Loucy (cell line): ENCODE measurements at regions not wholly inside any gene's neighbourhood (a gene's known extent, or its start where the extent isn't known, plus 50 kb on each side); places are given as distances from the start of the nearest gene placed in this dataset.

Experiments
- H2AFZ ChIP-seq: fragments of 200-600 bp; sonication (generic); 2 replicates; pipeline ENCODE4 v1.6.0; 2016; ENCODE audit warnings: antibody characterized with exemption, mild to moderate bottlenecking, low read length, moderate library complexity
- H3F3A ChIP-seq: fragments of 200-600 bp; 2 replicates; pipeline ENCODE4 v1.6.0; 2016; ENCODE audit warnings: antibody characterized with exemption, low read depth, mild to moderate bottlenecking
- H3K27me3 ChIP-seq: fragments of 200-600 bp; sonication (generic); 2 replicates; pipeline ENCODE4 v1.6.1; 2014; ENCODE audit warnings: low read length, mild to moderate bottlenecking; ENCODE audit not compliant: insufficient read depth, poor library complexity, severe bottlenecking
- H3K36me3 ChIP-seq: fragments of 200-600 bp; sonication (generic); 2 replicates; pipeline ENCODE4 v1.6.1; 2016; ENCODE audit warnings: low read length; ENCODE audit not compliant: insufficient read depth
- H3K4me1 ChIP-seq: fragments of 200-600 bp; sonication (generic); 2 replicates; pipeline ENCODE4 v1.5.1; 2014; ENCODE audit warnings: low read length, mild to moderate bottlenecking; ENCODE audit not compliant: insufficient read depth, poor library complexity, severe bottlenecking
- H3K4me2 ChIP-seq: fragments of 200-600 bp; sonication (generic); 2 replicates; pipeline ENCODE4 v1.6.0; 2014; ENCODE audit warnings: antibody characterized with exemption, low read length, low read depth, mild to moderate bottlenecking; ENCODE audit not compliant: poor library complexity, severe bottlenecking
- H3K4me3 ChIP-seq: fragments of 200-600 bp; sonication (generic); 2 replicates; pipeline ENCODE4 v1.5.1; 2014; ENCODE audit warnings: low read length, mild to moderate bottlenecking, mixed read lengths; ENCODE audit not compliant: poor library complexity, severe bottlenecking
- H3K79me2 ChIP-seq: fragments of 200-600 bp; sonication (generic); 2 replicates; pipeline ENCODE4 v1.6.1; 2014; ENCODE audit warnings: low read length; ENCODE audit not compliant: insufficient read depth
- H3K9ac ChIP-seq: fragments of 200-600 bp; sonication (generic); 2 replicates; pipeline ENCODE4 v1.6.0; 2014; ENCODE audit warnings: mild to moderate bottlenecking, low read depth, low read length, moderate library complexity; ENCODE audit not compliant: poor library complexity, severe bottlenecking
- H3K9me2 ChIP-seq: fragments of 200-600 bp; sonication (generic); replicated peaks from 2 replicates; pipeline ENCODE4 v1.6.1; 2016; ENCODE audit warnings: low read depth, low read length, mixed read lengths
- H3K9me3 ChIP-seq: fragments of 200-600 bp; sonication (generic); 2 replicates; pipeline ENCODE4 v1.6.1; 2014; ENCODE audit warnings: mild to moderate bottlenecking, antibody characterized with exemption, low read length, low read depth; ENCODE audit not compliant: insufficient read depth
- H4K20me1 ChIP-seq: fragments of 200-600 bp; sonication (generic); 2 replicates; pipeline ENCODE4 v1.6.0; 2014; ENCODE audit warnings: antibody characterized with exemption, low read length, mild to moderate bottlenecking; ENCODE audit not compliant: insufficient read depth, poor library complexity, severe bottlenecking
- EZH2phosphoT487 ChIP-seq: fragments of 200-600 bp; IDR thresholded peaks from 2 replicates; pipeline ENCODE4 v1.6.1; 2018; ENCODE audit warnings: antibody characterized with exemption, mild to moderate bottlenecking, moderate library complexity, borderline replicate concordance
- TF ChIP-seq, protein P1 (sequence below): fragments of 200-600 bp; sonication (generic); conservative IDR thresholded peaks from 2 replicates; pipeline ENCODE4 v1.5.1; 2014; ENCODE audit warnings: mild to moderate bottlenecking, antibody characterized with exemption, low read length

GRCh38 chr12:70989232-70989631 is 68.7 kb upstream of the PTPRR start:
- no peaks in the 10 kb centered on the region for H3K79me2 ChIP-seq

GRCh38 chr12:70985850-70986249 is 65.3 kb upstream of the PTPRR start:
- Histone ChIP-seq H3K9ac (no peak overlapping the region), H3K4me1 (peaks cover 24% of the 10 kb centered on the region), H3K9me2 (no peaks in the 10 kb centered on the region), H3K36me3 (no peaks in the 10 kb centered on the region), H2AFZ (no peak overlapping the region), H4K20me1 (no peaks in the 10 kb centered on the region), H3F3A (no peaks in the 10 kb centered on the region), H3K79me2 (no peaks in the 10 kb centered on the region), H3K9me3 (no peaks in the 10 kb centered on the region), H3K4me2 (no peak overlapping the region), H3K4me3 (no peak overlapping the region), H3K27me3 (no peaks in the 10 kb centered on the region)
- TF ChIP-seq, protein P1, sequence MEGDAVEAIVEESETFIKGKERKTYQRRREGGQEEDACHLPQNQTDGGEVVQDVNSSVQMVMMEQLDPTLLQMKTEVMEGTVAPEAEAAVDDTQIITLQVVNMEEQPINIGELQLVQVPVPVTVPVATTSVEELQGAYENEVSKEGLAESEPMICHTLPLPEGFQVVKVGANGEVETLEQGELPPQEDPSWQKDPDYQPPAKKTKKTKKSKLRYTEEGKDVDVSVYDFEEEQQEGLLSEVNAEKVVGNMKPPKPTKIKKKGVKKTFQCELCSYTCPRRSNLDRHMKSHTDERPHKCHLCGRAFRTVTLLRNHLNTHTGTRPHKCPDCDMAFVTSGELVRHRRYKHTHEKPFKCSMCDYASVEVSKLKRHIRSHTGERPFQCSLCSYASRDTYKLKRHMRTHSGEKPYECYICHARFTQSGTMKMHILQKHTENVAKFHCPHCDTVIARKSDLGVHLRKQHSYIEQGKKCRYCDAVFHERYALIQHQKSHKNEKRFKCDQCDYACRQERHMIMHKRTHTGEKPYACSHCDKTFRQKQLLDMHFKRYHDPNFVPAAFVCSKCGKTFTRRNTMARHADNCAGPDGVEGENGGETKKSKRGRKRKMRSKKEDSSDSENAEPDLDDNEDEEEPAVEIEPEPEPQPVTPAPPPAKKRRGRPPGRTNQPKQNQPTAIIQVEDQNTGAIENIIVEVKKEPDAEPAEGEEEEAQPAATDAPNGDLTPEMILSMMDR, result no peak
- no peak for TF ChIP-seq EZH2phosphoT487

More at GRCh38 chr12:70989232-70989631, 68.7 kb upstream of the PTPRR start:
- Histone ChIP-seq H3K9me3 (no peaks in the 10 kb centered on the region), H2AFZ (no peak overlapping the region), H3K9ac (no peak overlapping the region), H4K20me1 (no peaks in the 10 kb centered on the region), H3F3A (no peaks in the 10 kb centered on the region), H3K9me2 (no peaks in the 10 kb centered on the region), H3K27me3 (no peaks in the 10 kb centered on the region), H3K36me3 (no peaks in the 10 kb centered on the region), H3K4me3 (no peak overlapping the region), H3K4me1 (peaks cover 6% of the 10 kb centered on the region), H3K4me2 (no peak overlapping the region)
- TF ChIP-seq, protein P1, result no peak
- no peak for TF ChIP-seq EZH2phosphoT487

DNA sequence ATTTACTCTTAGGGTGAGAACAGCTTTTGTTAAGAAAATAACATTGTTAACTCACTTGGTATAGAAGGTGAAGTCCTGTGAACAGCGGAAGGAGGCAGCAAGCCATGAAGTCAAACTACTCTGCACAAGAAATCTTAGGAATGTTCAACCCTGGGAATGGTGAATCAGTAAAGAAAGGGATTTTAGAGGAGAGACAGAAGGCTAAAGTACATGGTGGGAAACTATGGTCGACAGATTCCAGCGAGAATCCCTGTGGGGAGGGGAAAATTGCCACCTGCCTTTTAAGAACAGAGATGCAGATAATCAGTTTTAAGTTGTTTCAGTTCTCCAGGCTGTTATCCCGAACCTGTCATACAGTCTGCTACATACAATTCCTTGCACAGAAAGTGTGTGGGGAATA is 63.2 kb upstream of the PTPRR start:
- Histone ChIP-seq H3K79me2 (no peaks in the 10 kb centered on the region), H3F3A (no peaks in the 10 kb centered on the region), H2AFZ (peak overlapping the region; percentile 75), H3K9ac (peak overlapping the region; percentile 44), H3K9me3 (no peaks in the 10 kb centered on the region), H3K4me1 (peaks cover 24% of the 10 kb centered on the region), H3K36me3 (no peaks in the 10 kb centered on the region), H3K4me3 (no peak overlapping the region), H3K9me2 (no peaks in the 10 kb centered on the region), H3K27me3 (no peaks in the 10 kb centered on the region), H4K20me1 (no peaks in the 10 kb centered on the region), H3K4me2 (peak overlapping the region; percentile 56)
- TF ChIP-seq, protein P1, result no peak
- no peak for TF ChIP-seq EZH2phosphoT487
